ENCODE measurements at regions not wholly inside any gene's neighbourhood (a gene's known extent, or its start where the extent isn't known, plus 50 kb on each side); places are given as distances from the start of the nearest gene placed in this dataset.

DNA sequence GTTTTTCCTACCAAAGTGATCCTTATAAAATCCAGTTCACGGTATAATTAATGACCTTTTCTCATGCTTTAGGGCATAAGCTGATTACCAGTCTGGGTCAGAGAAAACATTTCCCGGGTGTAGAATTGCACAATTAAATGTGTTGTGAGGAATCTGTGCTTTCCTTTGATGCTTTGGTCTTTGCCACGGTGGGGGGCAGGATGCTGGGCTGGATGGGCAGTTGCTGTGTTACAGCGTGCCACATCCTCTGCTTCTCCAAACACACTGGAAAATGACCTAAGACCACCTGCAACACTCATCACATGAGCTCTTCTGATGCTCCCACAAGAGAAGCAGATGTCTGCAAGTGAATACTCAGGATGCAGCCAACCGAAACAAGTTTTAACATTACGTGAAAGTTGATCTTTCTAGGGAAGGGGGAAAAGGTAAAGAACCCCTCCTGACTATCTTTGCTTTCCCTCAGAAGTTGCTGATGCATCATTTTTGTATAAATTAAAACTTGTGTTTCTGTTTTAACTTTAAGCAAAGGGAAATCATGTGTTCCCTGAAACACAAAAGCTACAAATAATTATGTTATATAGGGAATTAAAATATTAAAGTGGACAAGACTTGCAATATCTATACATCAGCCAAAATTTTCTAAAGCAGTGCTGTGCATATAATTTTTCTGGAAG, 515.3 kb upstream of the NR5A2 start:
- DNase-seq (ENCODE audit: low spot score) (no peak), FAIRE-seq (no peak), ATAC-seq (no peak)
- Histone ChIP-seq H4K20me1 (ENCODE audit: insufficient read depth, low read length) (no peaks in the 10 kb centered on the region), H3K4me2 (ENCODE audit: low read depth, low read length) (no peak overlapping the region), H3K9ac (ENCODE audit: insufficient read depth, low read depth, low read length) (no peak overlapping the region), H3K27me3 (ENCODE audit: control insufficient read depth in 1 of 2, insufficient read depth in 2 of 2, low read length in 2 of 2) (no peaks in the 10 kb centered on the region), H3K4me3 (replicated peaks in 1 of 3; ENCODE audit: insufficient read depth in 1 of 3, low read depth in 2 of 3, low read length in 3 of 3) (no peak overlapping the region), H3K9me3 (ENCODE audit: low read length) (no peaks in the 10 kb centered on the region), H2AFZ (ENCODE audit: low read length) (no peak overlapping the region), H3K4me1 (ENCODE audit: insufficient read depth, low read length) (no peaks in the 10 kb centered on the region), H3K27ac (ENCODE audit: extremely low read length, insufficient read depth, low read length) (no peak overlapping the region), H3K36me3 (replicated peaks in 1 of 2; ENCODE audit: control insufficient read depth in 1 of 2, insufficient read depth in 2 of 2, low read length in 2 of 2) (no peaks in the 10 kb centered on the region), H3K79me2 (ENCODE audit: insufficient read depth, low read length) (no peaks in the 10 kb centered on the region)
- intact Hi-C loops (cut with micrococcal nuclease; ENCODE audit: unreplicated experiment): no loop called here
- CTCF ChIA-PET (ENCODE audit: low intra/inter-chr PET ratio, low total read pairs): no interaction called here
- WGBS (ENCODE audit: low lambda C conversion rate): 0% methylated on average over 6 of the region's 6 CpGs
- in situ Hi-C loops (cut with HindIII; ENCODE audit: extremely low pct_ligation_motif_present, low pct_unique_long_range_greater_than_20kb): no loop called here
- TF ChIP-seq MAFF (IDR thresholded peaks at IDR 0.05; ENCODE audit: low read depth, low read length): peak; percentile 63; the same call in 1 of the 2 replicates
- peak; percentile 28 to 62; a peak in 3 of 4 replicates for TF ChIP-seq MAFK (conservative IDR thresholded peaks at IDR 0.05 in 1 of 2, IDR thresholded peaks at IDR 0.05 in 1 of 2; ENCODE audit: low read length in 2 of 2)
- no peak for TF ChIP-seq ZNF703 (CRISPR knock-in tag; IDR thresholded peaks at IDR 0.05; ENCODE audit: borderline replicate concordance)
- POLR2A ChIA-PET: no interaction called here
- no TSS peak for BruUV-seq (replicated peaks)

DNA sequence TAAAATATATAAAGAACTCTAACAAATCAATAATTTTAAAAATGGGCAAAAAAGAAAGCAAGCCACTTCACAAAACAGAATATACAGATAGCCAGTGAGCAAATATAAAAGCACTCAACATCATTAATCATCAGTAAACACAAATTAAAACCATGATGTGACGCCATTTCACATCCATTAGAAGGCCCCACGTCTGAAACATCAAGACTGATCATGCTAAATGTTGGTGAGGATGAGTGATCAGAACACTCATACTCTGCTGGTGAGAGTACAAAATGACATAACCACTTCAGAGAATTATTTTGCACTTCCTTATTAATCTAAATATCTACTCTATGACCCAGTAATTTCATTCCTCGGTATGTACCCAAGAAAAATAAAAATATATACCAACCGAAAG, 512.2 kb upstream of the NR5A2 start:
- POLR2A ChIA-PET: no interaction called here
- Histone ChIP-seq H3K4me3 (replicated peaks in 1 of 3; ENCODE audit: insufficient read depth in 1 of 3, low read depth in 2 of 3, low read length in 3 of 3) (no peak overlapping the region), H4K20me1 (ENCODE audit: insufficient read depth, low read length) (no peaks in the 10 kb centered on the region), H3K4me2 (ENCODE audit: low read depth, low read length) (no peak overlapping the region), H3K36me3 (replicated peaks in 1 of 2; ENCODE audit: control insufficient read depth in 1 of 2, insufficient read depth in 2 of 2, low read length in 2 of 2) (no peaks in the 10 kb centered on the region), H3K79me2 (ENCODE audit: insufficient read depth, low read length) (no peaks in the 10 kb centered on the region), H3K9ac (ENCODE audit: insufficient read depth, low read depth, low read length) (no peak overlapping the region), H3K27me3 (ENCODE audit: control insufficient read depth in 1 of 2, insufficient read depth in 2 of 2, low read length in 2 of 2) (no peaks in the 10 kb centered on the region), H3K9me3 (ENCODE audit: low read length) (no peaks in the 10 kb centered on the region), H3K27ac (ENCODE audit: extremely low read length, insufficient read depth, low read length) (no peak overlapping the region), H3K4me1 (ENCODE audit: insufficient read depth, low read length) (no peaks in the 10 kb centered on the region), H2AFZ (ENCODE audit: low read length) (no peak overlapping the region)
- CTCF ChIA-PET (ENCODE audit: low intra/inter-chr PET ratio, low total read pairs): no interaction called here
- no TSS peak for BruUV-seq (replicated peaks)
- in situ Hi-C loops (cut with HindIII; ENCODE audit: extremely low pct_ligation_motif_present, low pct_unique_long_range_greater_than_20kb): no loop called here
- no peak for ATAC-seq
- FAIRE-seq: no peak
- TF ChIP-seq HOXD1 (CRISPR knock-in tag; IDR thresholded peaks at IDR 0.05): no peak
- TF ChIP-seq, protein P1, sequence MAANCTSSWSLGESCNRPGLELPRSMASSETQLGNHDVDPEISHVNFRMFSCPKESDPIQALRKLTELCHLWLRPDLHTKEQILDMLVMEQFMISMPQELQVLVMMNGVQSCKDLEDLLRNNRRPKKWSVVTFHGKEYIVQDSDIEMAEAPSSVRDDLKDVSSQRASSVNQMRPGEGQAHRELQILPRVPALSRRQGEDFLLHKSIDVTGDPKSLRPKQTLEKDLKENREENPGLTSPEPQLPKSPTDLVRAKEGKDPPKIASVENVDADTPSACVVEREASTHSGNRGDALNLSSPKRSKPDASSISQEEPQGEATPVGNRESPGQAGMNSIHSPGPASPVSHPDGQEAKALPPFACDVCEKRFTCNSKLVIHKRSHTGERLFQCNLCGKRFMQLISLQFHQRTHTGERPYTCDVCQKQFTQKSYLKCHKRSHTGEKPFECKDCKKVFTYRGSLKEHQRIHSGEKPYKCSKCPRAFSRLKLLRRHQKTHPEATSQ (CRISPR knock-in tag; IDR thresholded peaks at IDR 0.05; ENCODE audit: borderline replicate concordance): no peak
- no peak for DNase-seq (ENCODE audit: low spot score)
- intact Hi-C loops (cut with micrococcal nuclease; ENCODE audit: unreplicated experiment): no loop called here
- 3% methylated on average over 4 of the region's 4 CpGs for WGBS (ENCODE audit: low lambda C conversion rate)
